Endothelial cell of umbilical vein (primary cell): ENCODE measurements at regions not wholly inside any gene's neighbourhood (a gene's known extent, or its start where the extent isn't known, plus 50 kb on each side); places are given as distances from the start of the nearest gene placed in this dataset.
"Not testable (repeated sequence)": the region's sequence is repeated elsewhere in the genome, so short reads cannot be mapped to it uniquely, and the experiment has no call there.

Source experiments
- BruUV-seq: library from RNA; stranded (reverse); fragments of 400-500 nt; replicated peaks from 2 replicates; lab custom pipeline; 2021; lab: Mats Ljungman, UMichigan
- CTCF ChIA-PET: fragments of 300-600, 350-600 bp; sonication (Branson Sonifier 250); formaldehyde crosslinking; loops from one replicate; lab custom pipeline; 2021; ENCODE audit warnings: antibody characterized with exemption, inconsistent platforms; lab: Charles Lee
- POLR2A ChIA-PET: fragments of 300-600, 350-600 bp; sonication (Branson Sonifier 250); formaldehyde crosslinking; loops from one replicate; lab custom pipeline; 2021; ENCODE audit warnings: antibody characterized with exemption, inconsistent platforms; lab: Charles Lee
- DNase-seq: peaks from one replicate; pipeline ENCODE4 v3.0.0-alpha.2; 2011; ENCODE audit warnings: low read depth, low spot score
- FAIRE-seq: peaks from 2 replicates; lab custom pipeline; 2011; peaks lifted over from hg19 to GRCh38; lab: Jason Lieb, UNC
- H2AFZ ChIP-seq: 2 replicates; pipeline ENCODE4 v1.6.0; 2012; ENCODE audit warnings: low read depth, low read length, control low read depth, inconsistent platforms
- H3K27ac ChIP-seq: 2 replicates; pipeline ENCODE4 v1.5.1; 2011; ENCODE audit warnings: low read depth, mild to moderate bottlenecking, control low read depth, low read length, moderate library complexity; ENCODE audit not compliant: insufficient read depth
- H3K27me3 ChIP-seq, 2 experiments: 2 replicates each; pipeline versions ENCODE4 v1.6.0 to v1.6.1; 2011; ENCODE audit warnings: low read length in 2 of 2, mixed read lengths in 1 of 2; ENCODE audit not compliant: control insufficient read depth in 2 of 2, insufficient read depth in 2 of 2
- H3K36me3 ChIP-seq, 2 experiments: 2 replicates in 1 of 2; 3 replicates in 1 of 2; pipeline ENCODE4 v1.5.1; 2011; ENCODE audit warnings: low read length in 2 of 2, mild to moderate bottlenecking in 1 of 2, moderate library complexity in 1 of 2; ENCODE audit not compliant: control insufficient read depth in 2 of 2, insufficient read depth in 2 of 2; ENCODE audit errors: extremely low read depth in 1 of 2
- H3K4me1 ChIP-seq: 3 replicates; pipeline ENCODE4 v1.5.1; 2011; ENCODE audit warnings: mild to moderate bottlenecking, low read length; ENCODE audit not compliant: control insufficient read depth, insufficient read depth; ENCODE audit errors: extremely low read depth
- H3K4me2 ChIP-seq: 2 replicates; pipeline ENCODE4 v1.6.1; 2011; ENCODE audit warnings: low read length, control low read depth, mixed read lengths; ENCODE audit not compliant: insufficient read depth
- H3K4me3 ChIP-seq, 3 experiments: fragments of 200-600 bp in 1 of 3; sonication (generic), shearing (Covaris generic) in 1 of 3; replicated peaks in 1 of 3; 2 replicates each; pipeline ENCODE4 v1.5.1; 2011 to 2016; ENCODE audit warnings: control low read depth in 3 of 3, low read length in 3 of 3, mild to moderate bottlenecking in 2 of 3, inconsistent platforms in 1 of 3, low read depth in 1 of 3, moderate library complexity in 1 of 3; ENCODE audit not compliant: insufficient read depth in 1 of 3
- H3K79me2 ChIP-seq: 2 replicates; pipeline ENCODE4 v1.6.0; 2012; ENCODE audit warnings: low read length, inconsistent platforms; ENCODE audit not compliant: control insufficient read depth, insufficient read depth
- H3K9ac ChIP-seq: replicated peaks from 2 replicates; pipeline ENCODE3; 2011; ENCODE audit warnings: low read length, control low read depth; ENCODE audit not compliant: insufficient read depth; ENCODE audit errors: extremely low read depth
- H3K9me1 ChIP-seq: replicated peaks from 3 replicates; pipeline ENCODE4 v1.6.0; 2011; ENCODE audit warnings: mild to moderate bottlenecking, low read length; ENCODE audit not compliant: control insufficient read depth, insufficient read depth; ENCODE audit errors: extremely low read depth
- H3K9me3 ChIP-seq: replicated peaks from 2 replicates; pipeline ENCODE4 v1.5.1; 2012; ENCODE audit warnings: low read length, inconsistent platforms; ENCODE audit not compliant: control insufficient read depth, insufficient read depth
- H4K20me1 ChIP-seq: replicated peaks from 2 replicates; pipeline ENCODE3; 2011; ENCODE audit warnings: mild to moderate bottlenecking, low read length; ENCODE audit not compliant: control insufficient read depth, insufficient read depth; ENCODE audit errors: extremely low read depth
- EZH2 ChIP-seq: IDR thresholded peaks from 2 replicates; pipeline ENCODE4 v1.6.1; 2012; ENCODE audit warnings: borderline replicate concordance, low read depth, mild to moderate bottlenecking, moderate library complexity, low read length, inconsistent platforms; ENCODE audit not compliant: severe bottlenecking
- FOS ChIP-seq: IDR thresholded peaks from 2 replicates; pipeline ENCODE4 v1.6.1; 2011; ENCODE audit warnings: mild to moderate bottlenecking, low read length, moderate library complexity, borderline replicate concordance; ENCODE audit not compliant: insufficient read depth
- GATA2 ChIP-seq: IDR thresholded peaks from 2 replicates; pipeline ENCODE4 v1.7.0; 2011; ENCODE audit warnings: low read depth, mild to moderate bottlenecking, moderate library complexity, mixed read lengths, low read length; ENCODE audit not compliant: insufficient read length, insufficient read depth
- JUN ChIP-seq: IDR thresholded peaks from 2 replicates; pipeline ENCODE4 v1.6.1; 2011; ENCODE audit warnings: borderline replicate concordance, low read depth; ENCODE audit not compliant: insufficient read length, insufficient read depth
- MYC ChIP-seq: IDR thresholded peaks from one replicate; pipeline ENCODE4 v1.6.1; 2011; ENCODE audit warnings: mild to moderate bottlenecking, low read depth, low read length
- POLR2A ChIP-seq: IDR thresholded peaks from 2 replicates; pipeline ENCODE4 v1.6.1; 2012; ENCODE audit warnings: low read depth, mild to moderate bottlenecking, control low read depth, low read length
- POLR2AphosphoS5 ChIP-seq: IDR thresholded peaks from 2 replicates; pipeline ENCODE4 v1.6.1; 2012; ENCODE audit warnings: low read depth, mild to moderate bottlenecking, control low read depth, low read length, moderate library complexity; ENCODE audit not compliant: insufficient read depth
- dilution Hi-C: fragments of 300-500 bp; cut with MboI; formaldehyde crosslinking; loops from one replicate; pipeline ENCODE4 v1.15.0; 2019; ENCODE audit warnings: low sequenced_read_pairs; ENCODE audit not compliant: extremely low pct_ligation_motif_present
- intact Hi-C: fragments of 100-400 bp; cut with micrococcal nuclease; formaldehyde crosslinking; loops from one replicate; pipeline ENCODE4 v1.10.0; 2022
- TF ChIP-seq, protein P1 (sequence below): IDR thresholded peaks from 2 replicates; pipeline ENCODE4 v1.6.1; 2011; ENCODE audit not compliant: insufficient read depth, insufficient read length
- TF ChIP-seq, protein P2 (sequence below), 2 donors: IDR thresholded peaks; 1 replicate in 1 of 2; 2 replicates in 1 of 2; pipeline ENCODE4 v1.5.1; 2011; ENCODE audit warnings: low read length in 2 of 2, mild to moderate bottlenecking in 2 of 2, moderate library complexity in 2 of 2, control low read depth in 1 of 2, inconsistent platforms in 1 of 2, low read depth in 1 of 2; ENCODE audit not compliant: insufficient read depth in 1 of 2; ENCODE audit errors: extremely low read depth in 1 of 2

GRCh38 chr1:116195077-116195868, 84.1 kb downstream of the MAB21L3 start:
- dilution Hi-C loops: no loop called here
- CTCF ChIA-PET: no interaction called here

DNA sequence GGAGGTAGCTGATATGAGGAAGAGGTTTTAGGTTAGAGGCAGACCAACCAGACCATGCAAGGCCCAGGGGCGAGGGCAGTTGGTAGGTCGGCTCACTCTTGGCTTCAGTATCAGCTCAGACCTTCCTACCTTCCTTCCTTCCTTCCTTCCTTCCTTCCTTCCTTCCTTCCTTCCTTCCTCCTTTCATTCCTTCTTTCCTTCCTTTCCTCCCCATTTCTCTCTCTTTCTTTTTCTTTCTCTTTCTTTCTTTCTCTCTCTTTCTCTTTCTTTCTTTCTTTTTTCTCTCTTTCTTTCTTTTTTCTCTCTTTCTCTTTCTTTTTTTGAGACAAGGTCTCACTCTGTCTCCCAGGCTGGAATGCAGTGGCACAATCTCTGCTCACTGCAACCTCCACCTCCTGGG, 89.1 kb downstream of the MAB21L3 start:
- BruUV-seq, FAIRE-seq, dilution Hi-C loops: not testable (repeated sequence)

More at GRCh38 chr1:116195077-116195868, 84.1 kb downstream of the MAB21L3 start:
- no peak overlapping the region for H3K27ac ChIP-seq
- H4K20me1 ChIP-seq: no peaks in the 10 kb centered on the region
- no peak overlapping the region for H2AFZ ChIP-seq
- H3K36me3 ChIP-seq: no peaks in the 10 kb centered on the region
- POLR2A ChIA-PET: no interaction called here
- DNase-seq (no peak), FAIRE-seq (no peak)
- peaks cover 0 to 11% of the 10 kb centered on the region in 2 experiments for H3K27me3 ChIP-seq
- no peak overlapping the region for H3K4me3 ChIP-seq
- H3K4me2 ChIP-seq: no peak overlapping the region
- no peak for TF ChIP-seq POLR2A
- no peak for TF ChIP-seq MYC
- no peak for TF ChIP-seq GATA2
- TF ChIP-seq, protein P1, sequence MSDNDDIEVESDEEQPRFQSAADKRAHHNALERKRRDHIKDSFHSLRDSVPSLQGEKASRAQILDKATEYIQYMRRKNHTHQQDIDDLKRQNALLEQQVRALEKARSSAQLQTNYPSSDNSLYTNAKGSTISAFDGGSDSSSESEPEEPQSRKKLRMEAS: no peak
- TF ChIP-seq JUN: no peak
- no peak for TF ChIP-seq POLR2AphosphoS5
- TF ChIP-seq, protein P2, sequence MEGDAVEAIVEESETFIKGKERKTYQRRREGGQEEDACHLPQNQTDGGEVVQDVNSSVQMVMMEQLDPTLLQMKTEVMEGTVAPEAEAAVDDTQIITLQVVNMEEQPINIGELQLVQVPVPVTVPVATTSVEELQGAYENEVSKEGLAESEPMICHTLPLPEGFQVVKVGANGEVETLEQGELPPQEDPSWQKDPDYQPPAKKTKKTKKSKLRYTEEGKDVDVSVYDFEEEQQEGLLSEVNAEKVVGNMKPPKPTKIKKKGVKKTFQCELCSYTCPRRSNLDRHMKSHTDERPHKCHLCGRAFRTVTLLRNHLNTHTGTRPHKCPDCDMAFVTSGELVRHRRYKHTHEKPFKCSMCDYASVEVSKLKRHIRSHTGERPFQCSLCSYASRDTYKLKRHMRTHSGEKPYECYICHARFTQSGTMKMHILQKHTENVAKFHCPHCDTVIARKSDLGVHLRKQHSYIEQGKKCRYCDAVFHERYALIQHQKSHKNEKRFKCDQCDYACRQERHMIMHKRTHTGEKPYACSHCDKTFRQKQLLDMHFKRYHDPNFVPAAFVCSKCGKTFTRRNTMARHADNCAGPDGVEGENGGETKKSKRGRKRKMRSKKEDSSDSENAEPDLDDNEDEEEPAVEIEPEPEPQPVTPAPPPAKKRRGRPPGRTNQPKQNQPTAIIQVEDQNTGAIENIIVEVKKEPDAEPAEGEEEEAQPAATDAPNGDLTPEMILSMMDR (IDR thresholded peaks at IDR 0.05; ENCODE audit: extremely low read depth in 1 of 2, insufficient read depth in 1 of 2, low read depth in 1 of 2, low read length in 2 of 2): no peak
- TF ChIP-seq FOS: no peak
- TF ChIP-seq EZH2: no peak
- no peaks in the 10 kb centered on the region for H3K79me2 ChIP-seq
- no peaks in the 10 kb centered on the region for H3K4me1 ChIP-seq
- H3K9me1 ChIP-seq: no peaks in the 10 kb centered on the region
- BruUV-seq: no TSS peak
- H3K9ac ChIP-seq: no peak overlapping the region
- H3K9me3 ChIP-seq: no peaks in the 10 kb centered on the region
- intact Hi-C loops: no loop called here

More for the DNA sequence above, 89.1 kb downstream of the MAB21L3 start:
- H3K27me3 ChIP-seq, H3K9me3 ChIP-seq, POLR2A ChIA-PET, H3K4me3 ChIP-seq, H4K20me1 ChIP-seq, CTCF ChIA-PET, H3K9ac ChIP-seq, H3K9me1 ChIP-seq, H3K27ac ChIP-seq, H2AFZ ChIP-seq, H3K4me2 ChIP-seq, H3K36me3 ChIP-seq, intact Hi-C loops, H3K79me2 ChIP-seq, DNase-seq, H3K4me1 ChIP-seq: not testable (repeated sequence)
